Choroid plexus epithelial cell (primary cell): ENCODE measurements at regions not wholly inside any gene's neighbourhood (a gene's known extent, or its start where the extent isn't known, plus 50 kb on each side); places are given as distances from the start of the nearest gene placed in this dataset.

Source experiments
- DNase-seq: peaks from one replicate; pipeline ENCODE4 v3.0.0-alpha.2; 2010; ENCODE audit warnings: low read depth
- H3K4me3 ChIP-seq: 2 replicates; pipeline ENCODE4 v1.5.1; 2011; ENCODE audit warnings: low read depth, mild to moderate bottlenecking, control low read depth, low read length, moderate library complexity
- TF ChIP-seq, protein P1 (sequence below): conservative IDR thresholded peaks from 2 replicates; pipeline ENCODE4 v1.5.1; 2011; ENCODE audit warnings: low read depth, mild to moderate bottlenecking, control low read depth, inconsistent platforms, low read length, moderate library complexity

- TF ChIP-seq, protein P1, sequence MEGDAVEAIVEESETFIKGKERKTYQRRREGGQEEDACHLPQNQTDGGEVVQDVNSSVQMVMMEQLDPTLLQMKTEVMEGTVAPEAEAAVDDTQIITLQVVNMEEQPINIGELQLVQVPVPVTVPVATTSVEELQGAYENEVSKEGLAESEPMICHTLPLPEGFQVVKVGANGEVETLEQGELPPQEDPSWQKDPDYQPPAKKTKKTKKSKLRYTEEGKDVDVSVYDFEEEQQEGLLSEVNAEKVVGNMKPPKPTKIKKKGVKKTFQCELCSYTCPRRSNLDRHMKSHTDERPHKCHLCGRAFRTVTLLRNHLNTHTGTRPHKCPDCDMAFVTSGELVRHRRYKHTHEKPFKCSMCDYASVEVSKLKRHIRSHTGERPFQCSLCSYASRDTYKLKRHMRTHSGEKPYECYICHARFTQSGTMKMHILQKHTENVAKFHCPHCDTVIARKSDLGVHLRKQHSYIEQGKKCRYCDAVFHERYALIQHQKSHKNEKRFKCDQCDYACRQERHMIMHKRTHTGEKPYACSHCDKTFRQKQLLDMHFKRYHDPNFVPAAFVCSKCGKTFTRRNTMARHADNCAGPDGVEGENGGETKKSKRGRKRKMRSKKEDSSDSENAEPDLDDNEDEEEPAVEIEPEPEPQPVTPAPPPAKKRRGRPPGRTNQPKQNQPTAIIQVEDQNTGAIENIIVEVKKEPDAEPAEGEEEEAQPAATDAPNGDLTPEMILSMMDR = no peak
- H3K4me3 ChIP-seq = no peak overlapping the region
Observed at GRCh38 chr2:126798276-126799140, 100.2 kb upstream of the TEX51 start.

DNA sequence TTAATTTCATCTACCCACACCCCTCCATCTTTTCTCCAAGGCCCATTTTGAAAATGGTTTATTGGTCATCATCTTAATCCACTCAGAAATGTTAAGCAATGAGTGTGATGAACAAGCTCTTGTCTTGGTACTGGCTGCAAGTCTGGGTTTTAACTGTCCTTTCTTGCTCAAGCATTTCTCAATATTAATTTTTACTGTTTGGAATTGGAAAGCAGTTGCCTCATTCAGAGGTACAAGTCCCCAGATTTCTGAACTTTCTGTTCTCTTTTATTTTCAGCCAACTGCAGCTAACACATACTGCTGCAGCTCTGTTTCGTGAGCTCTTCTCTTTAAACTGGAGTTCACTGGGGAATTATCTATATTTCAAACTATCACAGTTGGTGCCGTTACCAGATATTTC lies 99.4 kb upstream of the TEX51 start:
- no peak overlapping the region for H3K4me3 ChIP-seq
- DNase-seq = no peak
- TF ChIP-seq, protein P1 = no peak

More at GRCh38 chr2:126798276-126799140, 100.2 kb upstream of the TEX51 start:
- DNase-seq = no peak

GRCh38 chr2:126801473-126801872 lies 97.2 kb upstream of the TEX51 start:
- no peak overlapping the region for H3K4me3 ChIP-seq
- TF ChIP-seq, protein P1 = no peak
- no peak for DNase-seq

GRCh38 chr2:126802316-126802715 lies 96.4 kb upstream of the TEX51 start:
- TF ChIP-seq, protein P1 = no peak
- DNase-seq = no peak
- H3K4me3 ChIP-seq = no peak overlapping the region

DNA sequence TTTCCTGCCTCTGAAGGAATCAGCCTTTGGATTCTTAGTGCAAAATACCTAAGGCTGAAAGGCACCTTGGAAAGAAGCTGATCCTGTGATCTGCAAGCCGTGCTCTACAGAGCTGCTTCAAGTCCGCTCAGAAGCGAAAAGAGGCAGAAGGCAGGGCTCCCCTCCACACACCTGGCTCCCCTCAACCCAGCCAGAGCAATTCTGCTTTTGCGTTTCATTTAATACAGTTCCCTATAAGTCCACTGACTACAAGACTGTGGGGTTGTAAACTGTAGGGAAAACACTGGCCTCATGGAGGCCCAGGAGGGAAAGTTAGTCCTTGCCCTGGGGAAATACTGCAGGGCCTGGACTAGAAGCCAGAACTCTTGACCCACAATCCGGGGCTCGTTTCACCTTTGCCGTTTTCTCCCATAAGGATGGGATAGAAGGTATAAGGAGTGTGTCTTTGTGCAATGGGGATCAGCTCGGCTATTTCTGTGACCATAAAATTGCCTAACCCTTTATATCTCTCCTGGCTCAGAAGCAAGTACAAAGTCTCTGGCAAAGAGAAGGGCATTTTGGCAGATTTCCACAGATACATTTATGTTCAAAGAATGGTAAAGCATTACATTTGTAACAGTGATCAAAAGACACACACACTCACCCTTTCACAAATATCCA lies 95.8 kb upstream of the TEX51 start:
- TF ChIP-seq, protein P1 = no peak
- no peak overlapping the region for H3K4me3 ChIP-seq
- DNase-seq = no peak

DNA sequence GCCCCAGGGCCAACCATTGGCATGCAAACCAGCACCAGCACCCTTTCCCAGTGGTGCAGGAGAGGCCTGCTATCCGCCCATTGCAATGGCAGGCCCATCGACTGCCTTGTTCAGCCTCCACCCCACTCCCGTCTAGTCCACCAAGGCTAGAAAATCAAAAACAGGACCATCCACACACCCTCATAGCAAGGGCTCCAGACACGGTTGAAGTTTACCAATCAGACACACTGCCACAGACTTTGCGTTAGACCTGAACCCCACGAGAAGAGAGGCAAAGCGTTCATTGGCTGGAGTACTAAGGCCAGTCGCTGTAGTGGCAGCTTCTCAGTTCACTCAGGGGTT lies 95.3 kb upstream of the TEX51 start:
- H3K4me3 ChIP-seq = no peak overlapping the region
- TF ChIP-seq, protein P1 = no peak
- DNase-seq = no peak
